HepG2 (cell line): ENCODE measurements at regions not wholly inside any gene's neighbourhood (a gene's known extent, or its start where the extent isn't known, plus 50 kb on each side); places are given as distances from the start of the nearest gene placed in this dataset.

Experiments used
- ATAC-seq: fragments of 200-7000 bp; cut with Tn5 transposase; 3 replicates; pipeline ENCODE4 v1.9.1; 2020; ENCODE audit warnings: mild to moderate bottlenecking, moderate library complexity
- BruUV-seq: library from RNA; stranded (reverse); fragments of 400-500 nt; replicated peaks from 2 replicates; lab custom pipeline; 2021; lab: Mats Ljungman, UMichigan
- CTCF ChIA-PET: fragments of 300-600 bp; formaldehyde crosslinking; extraction: SDS; loops from one replicate; lab custom pipeline; 2021; ENCODE audit warnings: low total read pairs, inconsistent platforms, low intra/inter-chr PET ratio; lab: Yijun Ruan, JAX
- POLR2A ChIA-PET: fragments of 350-600 bp; sonication (Branson Sonifier 250); formaldehyde crosslinking; loops from one replicate; lab custom pipeline; 2020; ENCODE audit warnings: antibody characterized with exemption, inconsistent platforms; lab: Yijun Ruan, JAX
- DNase-seq: peaks from one replicate; pipeline ENCODE4 v3.0.0-alpha.2; 2015; ENCODE audit warnings: low spot score
- FAIRE-seq: peaks from 3 replicates; lab custom pipeline; 2011; peaks lifted over from hg19 to GRCh38; lab: Jason Lieb, UNC
- H2AFZ ChIP-seq: one replicate; pipeline ENCODE4 v1.6.1; 2011; ENCODE audit warnings: low read length, inconsistent platforms
- H3K27ac ChIP-seq: fragments of 300-600 bp; 3 replicates; pipeline ENCODE4 v1.8.0; 2011; ENCODE audit warnings: mixed run types, mild to moderate bottlenecking, mixed read lengths, low read length, inconsistent platforms; ENCODE audit not compliant: insufficient read depth; ENCODE audit errors: extremely low read length
- H3K27me3 ChIP-seq, 2 experiments: fragments of 200-600 bp in 1 of 2; 2 replicates in 1 of 2; 3 replicates in 1 of 2; pipeline versions ENCODE4 v1.6.0 to v1.8.0; 2011; ENCODE audit warnings: low read length in 2 of 2, mild to moderate bottlenecking in 2 of 2, moderate library complexity in 2 of 2, inconsistent platforms in 1 of 2; ENCODE audit not compliant: insufficient read depth in 2 of 2, control insufficient read depth in 1 of 2
- H3K36me3 ChIP-seq, 2 experiments: fragments of 200-600 bp in 1 of 2; replicated peaks in 1 of 2; 2 replicates in 1 of 2; 3 replicates in 1 of 2; pipeline versions ENCODE4 v1.5.1 to v1.8.0; 2011; ENCODE audit warnings: low read length in 2 of 2, inconsistent platforms in 1 of 2; ENCODE audit not compliant: insufficient read depth in 2 of 2, control insufficient read depth in 1 of 2
- H3K4me1 ChIP-seq: 2 replicates; pipeline ENCODE4 v1.5.1; 2012; ENCODE audit warnings: low read length, inconsistent platforms; ENCODE audit not compliant: insufficient read depth
- H3K4me2 ChIP-seq: 2 replicates; pipeline ENCODE4 v1.6.0; 2011; ENCODE audit warnings: low read depth, low read length, inconsistent platforms
- H3K4me3 ChIP-seq, 3 experiments: fragments of 200-600 bp in 1 of 3; sonication (generic), shearing (Covaris generic) in 1 of 3; replicated peaks in 1 of 3; 2 replicates each; pipeline ENCODE4 v1.5.1; 2011 to 2016; ENCODE audit warnings: low read length in 3 of 3, inconsistent platforms in 2 of 3, low read depth in 2 of 3, mild to moderate bottlenecking in 2 of 3, control low read depth in 1 of 3, mixed read lengths in 1 of 3; ENCODE audit not compliant: insufficient read depth in 1 of 3
- H3K79me2 ChIP-seq: one replicate; pipeline ENCODE4 v1.6.1; 2011; ENCODE audit warnings: low read length, inconsistent platforms; ENCODE audit not compliant: insufficient read depth
- H3K9ac ChIP-seq: 2 replicates; pipeline ENCODE4 v1.6.0; 2011; ENCODE audit warnings: mild to moderate bottlenecking, low read depth, low read length, inconsistent platforms; ENCODE audit not compliant: insufficient read depth
- H3K9me3 ChIP-seq: 2 replicates; pipeline ENCODE4 v1.5.1; 2012; ENCODE audit warnings: mild to moderate bottlenecking, low read length
- H4K20me1 ChIP-seq: 2 replicates; pipeline ENCODE4 v1.6.0; 2011; ENCODE audit warnings: inconsistent platforms, mild to moderate bottlenecking, low read length, moderate library complexity; ENCODE audit not compliant: insufficient read depth
- GRHL1 ChIP-seq: sonication (generic); formaldehyde crosslinking; conservative IDR thresholded peaks from 2 replicates; pipeline ENCODE4 v1.8.0; 2022; ENCODE audit warnings: missing genetic modification reagents
- KAT8 ChIP-seq: IDR thresholded peaks from 2 replicates; pipeline ENCODE4 v1.6.1; 2016; ENCODE audit warnings: missing genetic modification reagents, missing compliant biosample characterization
- ONECUT2 ChIP-seq: sonication (generic); formaldehyde crosslinking; IDR thresholded peaks from 2 replicates; pipeline ENCODE4 v1.4.0; 2020; ENCODE audit warnings: missing genetic modification reagents
- RERE ChIP-seq: IDR thresholded peaks from 2 replicates; pipeline ENCODE4 v1.6.1; 2016; ENCODE audit warnings: low read depth, missing genetic modification reagents, missing compliant biosample characterization
- SSRP1 ChIP-seq: IDR thresholded peaks from 2 replicates; pipeline ENCODE4 v1.6.1; 2016; ENCODE audit warnings: control low read depth
- ZBTB33 ChIP-seq: sonication (generic); formaldehyde crosslinking; IDR thresholded peaks from 2 replicates; pipeline ENCODE4 v1.4.0; 2020; ENCODE audit warnings: missing genetic modification reagents
- ZFY ChIP-seq: sonication (generic); formaldehyde crosslinking; IDR thresholded peaks from 2 replicates; pipeline ENCODE4 v1.4.0; 2020; ENCODE audit warnings: missing genetic modification reagents
- ZNF263 ChIP-seq: sonication (generic); formaldehyde crosslinking; IDR thresholded peaks from 2 replicates; pipeline ENCODE4 v1.4.0; 2020; ENCODE audit warnings: missing genetic modification reagents
- ZNF562 ChIP-seq: sonication (generic); formaldehyde crosslinking; IDR thresholded peaks from 2 replicates; pipeline ENCODE4 v1.8.0; 2022; ENCODE audit warnings: missing genetic modification reagents, borderline replicate concordance
- ZNF614 ChIP-seq: IDR thresholded peaks from 2 replicates; pipeline ENCODE4 v1.6.1; 2018; ENCODE audit warnings: missing biosample characterization, missing genetic modification reagents, inconsistent platforms, borderline replicate concordance
- WGBS: methylation state at CpG from one replicate; pipeline ENCODE4 v1.1.6; 2017; ENCODE audit warnings: low lambda C conversion rate; 5-methylcytosine and 5-hydroxymethylcytosine counted together
- in situ Hi-C: cut with HindIII; loops from 2 replicates; pipeline ENCODE4 v1.10.0; 2017; ENCODE audit warnings: low pct_unique_long_range_greater_than_20kb; ENCODE audit not compliant: extremely low pct_ligation_motif_present
- intact Hi-C: fragments of 100-400 bp; cut with micrococcal nuclease; formaldehyde crosslinking; loops from one replicate; pipeline ENCODE4 v1.10.0; 2022; ENCODE audit not compliant: unreplicated experiment

- Histone ChIP-seq H3K79me2 (no peaks in the 10 kb centered on the region), H3K9me3 (no peaks in the 10 kb centered on the region)
- TF ChIP-seq ZNF263 (no peak), GRHL1 (no peak)
- TF ChIP-seq, all 625 proteins: peak for 0
- Histone ChIP-seq H3K4me1 (no peaks in the 10 kb centered on the region), H3K4me3 (no peak overlapping the region), H3K9ac (no peak overlapping the region), H4K20me1 (no peaks in the 10 kb centered on the region), H3K4me2 (no peak overlapping the region), H3K36me3 (no peaks in the 10 kb centered on the region), H3K27me3 (no peaks in the 10 kb centered on the region), H2AFZ (no peak overlapping the region), H3K27ac (no peak overlapping the region)
- intact Hi-C loops (no loop called here), in situ Hi-C loops (no loop called here)
- FAIRE-seq = no peak
- BruUV-seq = no TSS peak
- DNase-seq = no peak
- ChIA-PET CTCF (no interaction called here), POLR2A (no interaction called here)
- 93% methylated on average over 3 of the region's 3 CpGs for WGBS
- no peak for ATAC-seq
These were observed 72.5 kb downstream of the RBM43 start for GRCh38 chr2:151189125-151189524.

GRCh38 chr2:151186011-151186410, 75.7 kb downstream of the RBM43 start:
- H3K4me2 ChIP-seq = no peak overlapping the region
- H3K4me3 ChIP-seq = no peak overlapping the region
- BruUV-seq = no TSS peak
- POLR2A ChIA-PET = no interaction called here
- H3K27me3 ChIP-seq = no peaks in the 10 kb centered on the region; a peak in 1 of 5 replicates
- DNase-seq (no peak), ATAC-seq (no peak), FAIRE-seq (no peak)
- no peaks in the 10 kb centered on the region for H3K36me3 ChIP-seq
- no peaks in the 10 kb centered on the region for H3K4me1 ChIP-seq
- no peak overlapping the region for H2AFZ ChIP-seq
- 86% methylated on average over 15 of the region's 15 CpGs for WGBS
- H3K79me2 ChIP-seq = no peaks in the 10 kb centered on the region
- H4K20me1 ChIP-seq = no peaks in the 10 kb centered on the region
- in situ Hi-C loops = no loop called here
- intact Hi-C loops = no loop called here
- H3K9ac ChIP-seq = no peak overlapping the region
- H3K27ac ChIP-seq = no peak overlapping the region
- H3K9me3 ChIP-seq = no peaks in the 10 kb centered on the region
- CTCF ChIA-PET = no interaction called here
- TF ChIP-seq ZBTB33 (CRISPR knock-in tag) = no peak
- TF ChIP-seq ZNF614 (CRISPR knock-in tag) = no peak
- no peak for TF ChIP-seq ZNF562 (CRISPR knock-in tag)
- no peak for TF ChIP-seq ONECUT2 (CRISPR knock-in tag)
- TF ChIP-seq SSRP1 (CRISPR knock-in tag) = no peak
- TF ChIP-seq KAT8 = no peak
- TF ChIP-seq ZFY = no peak
- no peak for TF ChIP-seq RERE (CRISPR knock-in tag)
